ENCODE measurements at regions not wholly inside any gene's neighbourhood (a gene's known extent, or its start where the extent isn't known, plus 50 kb on each side); places are given as distances from the start of the nearest gene placed in this dataset.

DNA sequence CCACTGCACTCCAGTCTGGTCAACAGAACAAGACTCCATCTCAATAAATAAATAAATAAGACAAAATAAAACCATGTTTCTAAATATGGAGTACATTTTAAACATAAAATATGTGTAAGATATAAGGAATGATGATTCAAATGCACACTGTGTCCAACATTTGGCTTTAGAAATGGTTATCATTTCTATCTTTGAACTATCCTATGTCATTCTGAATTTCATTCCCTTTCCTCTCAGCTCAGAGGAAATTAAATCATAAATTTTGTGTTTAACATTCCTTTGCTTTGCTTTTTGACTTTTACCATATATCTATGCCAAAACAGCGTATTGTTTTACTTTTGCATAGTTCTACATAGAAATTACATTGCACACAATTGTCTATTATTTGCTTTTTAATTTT, 130.9 kb downstream of the GNAT3 start:
- TF ChIP-seq CTCF (conservative IDR thresholded peaks at IDR 0.05): no peak
- peak overlapping the region; percentile 0; the same call in 1 of the 2 replicates for H3K27ac ChIP-seq

DNA sequence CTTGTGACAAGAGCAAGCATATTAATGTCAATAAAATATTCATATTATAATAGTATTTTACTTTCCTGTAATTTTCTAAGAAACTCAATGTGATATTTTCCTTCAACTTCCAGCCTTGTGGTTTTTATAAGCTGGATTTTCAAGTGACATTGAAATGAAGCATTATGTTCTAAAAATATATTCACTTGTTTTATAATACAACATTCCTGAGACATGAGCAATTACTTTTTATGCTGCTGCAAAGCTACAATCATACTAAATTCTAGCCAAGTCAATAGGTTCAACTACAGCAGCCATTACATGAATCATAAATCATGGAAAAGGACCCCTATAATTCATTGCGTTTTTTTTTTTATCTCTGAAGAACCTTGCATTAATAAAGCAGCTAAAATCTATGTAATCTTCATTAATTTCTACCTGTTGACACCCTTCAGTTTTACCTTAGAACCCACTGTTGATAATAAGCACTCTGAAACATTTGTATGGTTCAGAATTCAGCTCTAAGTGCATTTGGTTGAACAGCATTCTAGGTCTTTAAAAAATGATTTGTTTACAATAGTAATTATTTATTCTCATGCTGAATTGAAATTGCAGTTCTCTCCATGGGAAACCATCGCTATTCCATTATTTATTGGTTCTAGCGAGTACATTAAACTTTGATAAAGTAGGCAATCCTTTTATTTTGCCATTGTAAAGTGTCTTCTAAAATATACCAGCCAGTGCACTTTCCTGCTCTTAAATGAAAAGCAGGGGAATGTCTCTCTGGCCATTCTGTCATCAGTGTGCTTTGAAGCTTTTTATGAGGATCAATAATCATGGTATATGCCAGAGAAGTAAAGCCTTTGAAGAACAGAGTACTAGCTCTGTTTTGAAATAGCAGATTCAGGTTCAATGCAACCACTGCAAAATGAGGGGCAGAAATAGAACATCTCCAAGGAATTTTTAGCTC, 132.6 kb downstream of the GNAT3 start:
- H3K27ac ChIP-seq: peak overlapping the region; percentile 9
- no peak for TF ChIP-seq CTCF (conservative IDR thresholded peaks at IDR 0.05)

GRCh38 chr7:80374321-80374720, 137.5 kb downstream of the GNAT3 start:
- no peak overlapping the region for H3K27ac ChIP-seq
- TF ChIP-seq CTCF (conservative IDR thresholded peaks at IDR 0.05): no peak

- no peak overlapping the region for H3K27ac ChIP-seq
- no peak for TF ChIP-seq CTCF (conservative IDR thresholded peaks at IDR 0.05)
These were observed 138.3 kb downstream of the GNAT3 start for GRCh38 chr7:80373429-80374032.

- H3K27ac ChIP-seq: no peak overlapping the region
- no peak for TF ChIP-seq CTCF (conservative IDR thresholded peaks at IDR 0.05)
These were observed 139.4 kb downstream of the GNAT3 start for GRCh38 chr7:80372415-80372814.

DNA sequence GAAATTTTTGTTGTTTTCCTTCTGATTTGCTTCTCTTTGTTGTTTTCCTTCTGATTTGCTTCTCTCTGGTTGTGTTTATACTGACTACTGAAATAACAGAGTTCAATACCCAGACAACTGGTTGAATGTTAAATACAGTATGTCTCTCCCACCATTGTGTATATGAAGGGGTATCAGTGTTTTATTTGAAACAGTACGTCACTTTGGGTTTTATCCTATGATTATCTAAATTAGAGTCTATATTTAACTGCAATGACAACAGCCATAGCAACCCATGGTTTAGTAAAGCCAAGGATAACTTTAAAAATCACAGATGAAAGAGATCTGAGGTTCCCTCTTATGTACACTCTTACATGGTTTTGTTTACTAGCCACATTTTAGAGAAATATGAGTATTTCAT, 141.3 kb downstream of the GNAT3 start:
- no peak for TF ChIP-seq CTCF (conservative IDR thresholded peaks at IDR 0.05)
- H3K27ac ChIP-seq: no peak overlapping the region

GRCh38 chr7:80369321-80369720, 142.5 kb downstream of the GNAT3 start:
- no peak for TF ChIP-seq CTCF (conservative IDR thresholded peaks at IDR 0.05)
- no peak overlapping the region for H3K27ac ChIP-seq

Measured in VCaP (cell line).